ENCODE measurements at regions not wholly inside any gene's neighbourhood (a gene's known extent, or its start where the extent isn't known, plus 50 kb on each side); places are given as distances from the start of the nearest gene placed in this dataset.
A peak's percentile ranks its signal among the peaks of the same experiment; 100 is the strongest.

GRCh38 chr10:4024027-4024426 is 239.0 kb upstream of the KLF6 start:
- FAIRE-seq (no peak), DNase-seq (ENCODE audit: insufficient read length, low spot score) (no peak)
- no peak for TF ChIP-seq POLR2AphosphoS5 (IDR thresholded peaks at IDR 0.05; ENCODE audit: low read depth, low read length)
- no peak for TF ChIP-seq SPI1 (IDR thresholded peaks at IDR 0.05; ENCODE audit: low read depth, low read length)
- no peak for TF ChIP-seq POLR2A (IDR thresholded peaks at IDR 0.05; ENCODE audit: low read depth, low read length)
- no peak for TF ChIP-seq POU2F2 (IDR thresholded peaks at IDR 0.05; ENCODE audit: low read depth, low read length)
- no peak for TF ChIP-seq PAX5 (IDR thresholded peaks at IDR 0.05; ENCODE audit: insufficient read depth, low read length, severe bottlenecking)
- TF ChIP-seq TAF1 (IDR thresholded peaks at IDR 0.05; ENCODE audit: low read depth, low read length) = no peak

GRCh38 chr10:4022473-4022872 is 237.5 kb upstream of the KLF6 start:
- FAIRE-seq = no peak
- TF ChIP-seq PAX5 (IDR thresholded peaks at IDR 0.05; ENCODE audit: insufficient read depth, low read length, severe bottlenecking) (no peak), TAF1 (IDR thresholded peaks at IDR 0.05; ENCODE audit: low read depth, low read length) (no peak), POLR2A (IDR thresholded peaks at IDR 0.05; ENCODE audit: low read depth, low read length) (no peak)
- DNase-seq (ENCODE audit: insufficient read length, low spot score) = no peak

- FAIRE-seq (no peak), DNase-seq (ENCODE audit: insufficient read length, low spot score) (no peak)
- TF ChIP-seq POLR2AphosphoS5 (IDR thresholded peaks at IDR 0.05; ENCODE audit: low read depth, low read length) (no peak), POLR2A (IDR thresholded peaks at IDR 0.05; ENCODE audit: low read depth, low read length) (no peak), TAF1 (IDR thresholded peaks at IDR 0.05; ENCODE audit: low read depth, low read length) (no peak), POU2F2 (IDR thresholded peaks at IDR 0.05; ENCODE audit: low read depth, low read length) (no peak), SPI1 (IDR thresholded peaks at IDR 0.05; ENCODE audit: low read depth, low read length) (no peak), PAX5 (IDR thresholded peaks at IDR 0.05; ENCODE audit: insufficient read depth, low read length, severe bottlenecking) (no peak)
These were observed 235.6 kb upstream of the KLF6 start for GRCh38 chr10:4020631-4021030.

- TF ChIP-seq POLR2AphosphoS5 (IDR thresholded peaks at IDR 0.05; ENCODE audit: low read depth, low read length) (no peak), PAX5 (IDR thresholded peaks at IDR 0.05; ENCODE audit: insufficient read depth, low read length, severe bottlenecking) (no peak), POLR2A (IDR thresholded peaks at IDR 0.05; ENCODE audit: low read depth, low read length) (no peak), POU2F2 (IDR thresholded peaks at IDR 0.05; ENCODE audit: low read depth, low read length) (no peak), TAF1 (IDR thresholded peaks at IDR 0.05; ENCODE audit: low read depth, low read length) (no peak), SPI1 (IDR thresholded peaks at IDR 0.05; ENCODE audit: low read depth, low read length) (no peak)
- FAIRE-seq (no peak), DNase-seq (ENCODE audit: insufficient read length, low spot score) (no peak)
These were observed 233.1 kb upstream of the KLF6 start for GRCh38 chr10:4018054-4018511.

GRCh38 chr10:4017336-4017735 is 232.3 kb upstream of the KLF6 start:
- no peak for TF ChIP-seq SPI1 (IDR thresholded peaks at IDR 0.05; ENCODE audit: low read depth, low read length)
- TF ChIP-seq POU2F2 (IDR thresholded peaks at IDR 0.05; ENCODE audit: low read depth, low read length) = no peak
- no peak for TF ChIP-seq POLR2AphosphoS5 (IDR thresholded peaks at IDR 0.05; ENCODE audit: low read depth, low read length)
- DNase-seq (ENCODE audit: insufficient read length, low spot score) (no peak), FAIRE-seq (no peak)

- no peak for TF ChIP-seq SPI1 (IDR thresholded peaks at IDR 0.05; ENCODE audit: low read depth, low read length)
- TF ChIP-seq POU2F2 (IDR thresholded peaks at IDR 0.05; ENCODE audit: low read depth, low read length) = no peak
- no peak for TF ChIP-seq TAF1 (IDR thresholded peaks at IDR 0.05; ENCODE audit: low read depth, low read length)
- no peak for TF ChIP-seq POLR2AphosphoS5 (IDR thresholded peaks at IDR 0.05; ENCODE audit: low read depth, low read length)
- TF ChIP-seq POLR2A (IDR thresholded peaks at IDR 0.05; ENCODE audit: low read depth, low read length) = no peak
- TF ChIP-seq PAX5 (IDR thresholded peaks at IDR 0.05; ENCODE audit: insufficient read depth, low read length, severe bottlenecking) = no peak
- peak; percentile 23 for FAIRE-seq
- no peak for DNase-seq (ENCODE audit: insufficient read length, low spot score)
These were observed 231.3 kb upstream of the KLF6 start for GRCh38 chr10:4016214-4016740.

GRCh38 chr10:4013651-4014121 is 228.7 kb upstream of the KLF6 start:
- FAIRE-seq = peak; percentile 66
- DNase-seq (ENCODE audit: insufficient read length, low spot score) = no peak
- TF ChIP-seq POLR2A (IDR thresholded peaks at IDR 0.05; ENCODE audit: low read depth, low read length) = no peak
- peak; percentile 45; the same call in 1 of the 2 replicates for TF ChIP-seq SPI1 (IDR thresholded peaks at IDR 0.05; ENCODE audit: low read depth, low read length)
- no peak for TF ChIP-seq POLR2AphosphoS5 (IDR thresholded peaks at IDR 0.05; ENCODE audit: low read depth, low read length)

- no peak for TF ChIP-seq SPI1 (IDR thresholded peaks at IDR 0.05; ENCODE audit: low read depth, low read length)
- no peak for TF ChIP-seq PAX5 (IDR thresholded peaks at IDR 0.05; ENCODE audit: insufficient read depth, low read length, severe bottlenecking)
- TF ChIP-seq TAF1 (IDR thresholded peaks at IDR 0.05; ENCODE audit: low read depth, low read length) = no peak
- no peak for TF ChIP-seq POLR2A (IDR thresholded peaks at IDR 0.05; ENCODE audit: low read depth, low read length)
- TF ChIP-seq POLR2AphosphoS5 (IDR thresholded peaks at IDR 0.05; ENCODE audit: low read depth, low read length) = no peak
- no peak for TF ChIP-seq POU2F2 (IDR thresholded peaks at IDR 0.05; ENCODE audit: low read depth, low read length)
- no peak for DNase-seq (ENCODE audit: insufficient read length, low spot score)
- FAIRE-seq = no peak
These were observed 227.8 kb upstream of the KLF6 start for GRCh38 chr10:4012848-4013247.

- no peak for DNase-seq (ENCODE audit: insufficient read length, low spot score)
- no peak for FAIRE-seq
- no peak for TF ChIP-seq POLR2AphosphoS5 (IDR thresholded peaks at IDR 0.05; ENCODE audit: low read depth, low read length)
- no peak for TF ChIP-seq SPI1 (IDR thresholded peaks at IDR 0.05; ENCODE audit: low read depth, low read length)
- no peak for TF ChIP-seq TAF1 (IDR thresholded peaks at IDR 0.05; ENCODE audit: low read depth, low read length)
- no peak for TF ChIP-seq PAX5 (IDR thresholded peaks at IDR 0.05; ENCODE audit: insufficient read depth, low read length, severe bottlenecking)
- no peak for TF ChIP-seq POU2F2 (IDR thresholded peaks at IDR 0.05; ENCODE audit: low read depth, low read length)
- no peak for TF ChIP-seq POLR2A (IDR thresholded peaks at IDR 0.05; ENCODE audit: low read depth, low read length)
These were observed 226.3 kb upstream of the KLF6 start for GRCh38 chr10:4011136-4011812.
